Cardiac muscle cell (in vitro differentiated cells and primary cell): ENCODE measurements at regions not wholly inside any gene's neighbourhood (a gene's known extent, or its start where the extent isn't known, plus 50 kb on each side); places are given as distances from the start of the nearest gene placed in this dataset.

Experiments used
- DNase-seq, 2 donors: peaks; one replicate each; pipeline versions ENCODE4 v3.0.0 to v3.0.0-alpha.2; 2010 to 2017; ENCODE audit warnings: low read depth in 1 of 2, low spot score in 1 of 2
- H3K27ac ChIP-seq: fragments of 200-600 bp; sonication (generic); 2 replicates; pipeline ENCODE4 v1.5.1; 2016
- H3K27me3 ChIP-seq: fragments of 200-600 bp; sonication (generic); 2 replicates; pipeline ENCODE4 v1.6.0; 2016; ENCODE audit warnings: control low read depth
- H3K36me3 ChIP-seq: fragments of 200-600 bp; sonication (generic); 2 replicates; pipeline ENCODE4 v1.5.1; 2016; ENCODE audit warnings: control low read depth
- H3K4me1 ChIP-seq: fragments of 200-600 bp; sonication (generic); 2 replicates; pipeline ENCODE4 v1.8.1; 2017; ENCODE audit warnings: low read depth, mild to moderate bottlenecking, mixed run types
- H3K4me3 ChIP-seq: fragments of 200-600 bp; sonication (generic); 2 replicates; pipeline ENCODE4 v1.5.1; 2016; ENCODE audit warnings: mild to moderate bottlenecking
- H3K9me3 ChIP-seq: fragments of 200-600 bp; sonication (generic); 2 replicates; pipeline ENCODE4 v1.5.1; 2017; ENCODE audit warnings: low read depth, mild to moderate bottlenecking, control low read depth
- TF ChIP-seq, protein P1 (sequence below): IDR thresholded peaks from 2 replicates; pipeline ENCODE4 v1.5.1; 2012; ENCODE audit warnings: low read depth, mild to moderate bottlenecking, low read length

DNA sequence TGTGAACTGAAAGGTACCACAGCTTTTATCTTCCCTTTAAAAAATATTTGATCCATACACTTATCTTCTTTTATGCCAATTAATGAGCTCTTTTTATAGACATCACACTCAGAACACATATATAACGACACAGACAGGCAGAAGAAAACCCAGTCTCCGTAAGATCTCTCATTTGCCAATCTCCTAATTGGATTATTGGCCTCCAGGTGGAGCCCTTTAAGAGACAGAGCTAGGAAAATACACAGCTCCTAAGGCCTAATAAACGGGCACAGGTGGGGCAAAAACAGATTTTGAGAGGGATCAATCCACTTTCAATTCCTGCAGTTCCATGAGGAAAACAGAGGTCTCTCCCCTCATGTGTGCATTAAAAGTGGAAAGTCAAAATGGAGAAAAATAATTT lies 1495.4 kb downstream of the RPA4 start:
- no peaks in the 10 kb centered on the region for H3K27me3 ChIP-seq
- H3K4me3 ChIP-seq: no peak overlapping the region
- H3K36me3 ChIP-seq: no peaks in the 10 kb centered on the region
- H3K27ac ChIP-seq: no peak overlapping the region
- TF ChIP-seq, protein P1, sequence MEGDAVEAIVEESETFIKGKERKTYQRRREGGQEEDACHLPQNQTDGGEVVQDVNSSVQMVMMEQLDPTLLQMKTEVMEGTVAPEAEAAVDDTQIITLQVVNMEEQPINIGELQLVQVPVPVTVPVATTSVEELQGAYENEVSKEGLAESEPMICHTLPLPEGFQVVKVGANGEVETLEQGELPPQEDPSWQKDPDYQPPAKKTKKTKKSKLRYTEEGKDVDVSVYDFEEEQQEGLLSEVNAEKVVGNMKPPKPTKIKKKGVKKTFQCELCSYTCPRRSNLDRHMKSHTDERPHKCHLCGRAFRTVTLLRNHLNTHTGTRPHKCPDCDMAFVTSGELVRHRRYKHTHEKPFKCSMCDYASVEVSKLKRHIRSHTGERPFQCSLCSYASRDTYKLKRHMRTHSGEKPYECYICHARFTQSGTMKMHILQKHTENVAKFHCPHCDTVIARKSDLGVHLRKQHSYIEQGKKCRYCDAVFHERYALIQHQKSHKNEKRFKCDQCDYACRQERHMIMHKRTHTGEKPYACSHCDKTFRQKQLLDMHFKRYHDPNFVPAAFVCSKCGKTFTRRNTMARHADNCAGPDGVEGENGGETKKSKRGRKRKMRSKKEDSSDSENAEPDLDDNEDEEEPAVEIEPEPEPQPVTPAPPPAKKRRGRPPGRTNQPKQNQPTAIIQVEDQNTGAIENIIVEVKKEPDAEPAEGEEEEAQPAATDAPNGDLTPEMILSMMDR: no peak
- DNase-seq: no peak
- no peaks in the 10 kb centered on the region for H3K9me3 ChIP-seq
- H3K4me1 ChIP-seq: no peaks in the 10 kb centered on the region

- no peaks in the 10 kb centered on the region for H3K4me1 ChIP-seq
- no peak overlapping the region for H3K27ac ChIP-seq
Observed at GRCh38 chrX:98380106-98380505, 1496.4 kb downstream of the RPA4 start.

DNA sequence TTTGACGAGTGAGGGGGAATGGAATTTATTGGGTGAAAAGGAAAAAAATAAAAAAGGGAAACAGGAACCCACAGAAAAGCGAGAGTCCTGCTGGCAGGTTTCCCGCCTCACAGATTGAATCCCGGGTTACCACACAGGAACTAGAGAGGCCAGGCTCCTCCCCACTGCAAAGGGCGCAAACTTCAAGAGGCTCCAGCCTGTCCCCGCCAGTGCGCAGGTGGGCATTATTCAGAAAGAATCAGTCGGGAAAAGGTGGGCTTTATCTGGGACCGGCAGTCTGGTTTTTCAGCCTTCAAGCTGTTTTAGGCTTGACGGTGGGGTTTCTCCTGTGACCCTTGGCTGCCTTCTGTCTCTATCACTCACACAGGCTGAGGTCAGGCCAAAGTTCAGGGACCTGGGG lies 1496.8 kb downstream of the RPA4 start:
- H3K9me3 ChIP-seq: no peaks in the 10 kb centered on the region
- no peaks in the 10 kb centered on the region for H3K4me1 ChIP-seq
- no peak overlapping the region for H3K27ac ChIP-seq
- H3K27me3 ChIP-seq: no peaks in the 10 kb centered on the region
- no peak overlapping the region for H3K4me3 ChIP-seq
- no peak for DNase-seq
- TF ChIP-seq, protein P1: no peak
- H3K36me3 ChIP-seq: no peaks in the 10 kb centered on the region

More at GRCh38 chrX:98380106-98380505, 1496.4 kb downstream of the RPA4 start:
- Histone ChIP-seq H3K27me3 (no peaks in the 10 kb centered on the region), H3K36me3 (no peaks in the 10 kb centered on the region), H3K4me3 (no peak overlapping the region), H3K9me3 (no peaks in the 10 kb centered on the region)
- TF ChIP-seq, protein P1: no peak
- DNase-seq: no peak

DNA sequence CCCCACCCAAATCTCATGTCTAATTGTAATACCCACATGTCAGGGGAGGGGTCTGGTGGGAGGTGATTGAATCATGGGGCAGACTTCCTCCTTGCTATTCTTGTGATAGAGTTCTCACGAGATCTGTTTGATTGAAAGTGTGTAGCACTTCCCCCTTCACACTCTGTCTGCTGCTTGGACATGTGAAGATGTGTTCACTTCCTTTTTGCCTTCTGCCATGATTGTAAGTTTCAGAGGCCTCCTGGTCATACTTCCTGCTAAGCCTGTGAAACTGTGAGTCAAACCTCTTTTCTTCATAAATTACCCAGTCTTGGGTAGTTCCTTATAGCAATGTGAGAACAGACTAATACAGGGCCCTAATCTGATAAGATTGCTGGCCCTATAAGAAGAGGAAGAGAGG lies 1514.8 kb downstream of the RPA4 start:
- no peak for DNase-seq
- TF ChIP-seq, protein P1: no peak

DNA sequence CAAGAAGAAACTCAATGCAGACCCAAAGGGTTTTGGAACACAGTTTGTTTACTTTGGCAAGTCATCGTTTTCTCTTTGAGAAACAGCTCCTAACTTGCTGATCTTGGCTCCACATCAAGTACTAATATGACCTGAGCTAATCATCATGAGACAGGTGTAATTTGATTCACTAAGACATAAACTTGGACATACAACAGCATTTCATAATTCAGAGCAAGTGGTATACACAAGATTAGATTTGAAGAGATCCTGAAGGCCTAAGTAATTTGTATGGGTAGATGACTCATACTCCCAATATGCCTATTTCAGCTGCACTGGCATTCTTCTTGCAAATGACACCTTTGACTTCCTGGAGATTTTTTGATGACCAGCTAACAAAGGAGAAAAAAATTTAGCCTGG lies 1521.7 kb downstream of the RPA4 start:
- no peak for DNase-seq
- H3K36me3 ChIP-seq: no peaks in the 10 kb centered on the region
- peaks cover 9% of the 10 kb centered on the region for H3K4me1 ChIP-seq
- no peaks in the 10 kb centered on the region for H3K27me3 ChIP-seq
- H3K4me3 ChIP-seq: no peak overlapping the region
- TF ChIP-seq, protein P1: no peak
- no peak overlapping the region for H3K27ac ChIP-seq
- H3K9me3 ChIP-seq: no peaks in the 10 kb centered on the region

More for the DNA sequence above, 1514.8 kb downstream of the RPA4 start:
- H3K9me3 ChIP-seq: no peaks in the 10 kb centered on the region
- H3K36me3 ChIP-seq: no peaks in the 10 kb centered on the region
- H3K27ac ChIP-seq: no peak overlapping the region
- no peak overlapping the region for H3K4me3 ChIP-seq
- H3K27me3 ChIP-seq: no peaks in the 10 kb centered on the region
- H3K4me1 ChIP-seq: no peaks in the 10 kb centered on the region

- no peak overlapping the region for H3K27ac ChIP-seq
- peaks cover 9% of the 10 kb centered on the region for H3K4me1 ChIP-seq
- TF ChIP-seq, protein P1: no peak
- H3K4me3 ChIP-seq: no peak overlapping the region
- H3K27me3 ChIP-seq: no peaks in the 10 kb centered on the region
- H3K36me3 ChIP-seq: no peaks in the 10 kb centered on the region
- DNase-seq: no peak
- H3K9me3 ChIP-seq: no peaks in the 10 kb centered on the region
Observed at GRCh38 chrX:98407584-98407983, 1523.9 kb downstream of the RPA4 start.
